ENCODE measurements at regions not wholly inside any gene's neighbourhood (a gene's known extent, or its start where the extent isn't known, plus 50 kb on each side); places are given as distances from the start of the nearest gene placed in this dataset.

DNA sequence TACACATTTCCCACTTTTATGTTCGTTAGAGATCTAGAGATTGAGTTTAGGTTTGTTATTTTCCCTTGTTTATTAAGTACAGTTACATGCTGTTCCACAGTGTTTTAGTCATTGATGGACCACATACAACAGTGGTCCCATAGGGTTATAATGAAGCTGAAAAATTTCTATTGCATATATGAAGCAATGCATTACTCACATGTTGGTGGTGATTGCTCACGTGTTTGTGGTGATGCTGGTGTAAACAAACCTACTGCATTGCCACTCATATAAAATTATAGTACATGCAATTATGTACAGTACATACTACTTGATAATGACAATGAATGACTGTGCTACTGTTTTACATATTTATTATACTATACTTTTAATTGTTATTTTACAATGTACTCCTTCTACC, 51.0 kb upstream of the NXPH2 start:
- TF ChIP-seq, protein P1, sequence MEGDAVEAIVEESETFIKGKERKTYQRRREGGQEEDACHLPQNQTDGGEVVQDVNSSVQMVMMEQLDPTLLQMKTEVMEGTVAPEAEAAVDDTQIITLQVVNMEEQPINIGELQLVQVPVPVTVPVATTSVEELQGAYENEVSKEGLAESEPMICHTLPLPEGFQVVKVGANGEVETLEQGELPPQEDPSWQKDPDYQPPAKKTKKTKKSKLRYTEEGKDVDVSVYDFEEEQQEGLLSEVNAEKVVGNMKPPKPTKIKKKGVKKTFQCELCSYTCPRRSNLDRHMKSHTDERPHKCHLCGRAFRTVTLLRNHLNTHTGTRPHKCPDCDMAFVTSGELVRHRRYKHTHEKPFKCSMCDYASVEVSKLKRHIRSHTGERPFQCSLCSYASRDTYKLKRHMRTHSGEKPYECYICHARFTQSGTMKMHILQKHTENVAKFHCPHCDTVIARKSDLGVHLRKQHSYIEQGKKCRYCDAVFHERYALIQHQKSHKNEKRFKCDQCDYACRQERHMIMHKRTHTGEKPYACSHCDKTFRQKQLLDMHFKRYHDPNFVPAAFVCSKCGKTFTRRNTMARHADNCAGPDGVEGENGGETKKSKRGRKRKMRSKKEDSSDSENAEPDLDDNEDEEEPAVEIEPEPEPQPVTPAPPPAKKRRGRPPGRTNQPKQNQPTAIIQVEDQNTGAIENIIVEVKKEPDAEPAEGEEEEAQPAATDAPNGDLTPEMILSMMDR (IDR thresholded peaks at IDR 0.05; ENCODE audit: poor library complexity, severe bottlenecking) = no peak
- TF ChIP-seq EZH2 (IDR thresholded peaks at IDR 0.05; ENCODE audit: borderline replicate concordance, insufficient read depth, low read length, poor library complexity, severe bottlenecking) = no peak
- TF ChIP-seq, protein P2, sequence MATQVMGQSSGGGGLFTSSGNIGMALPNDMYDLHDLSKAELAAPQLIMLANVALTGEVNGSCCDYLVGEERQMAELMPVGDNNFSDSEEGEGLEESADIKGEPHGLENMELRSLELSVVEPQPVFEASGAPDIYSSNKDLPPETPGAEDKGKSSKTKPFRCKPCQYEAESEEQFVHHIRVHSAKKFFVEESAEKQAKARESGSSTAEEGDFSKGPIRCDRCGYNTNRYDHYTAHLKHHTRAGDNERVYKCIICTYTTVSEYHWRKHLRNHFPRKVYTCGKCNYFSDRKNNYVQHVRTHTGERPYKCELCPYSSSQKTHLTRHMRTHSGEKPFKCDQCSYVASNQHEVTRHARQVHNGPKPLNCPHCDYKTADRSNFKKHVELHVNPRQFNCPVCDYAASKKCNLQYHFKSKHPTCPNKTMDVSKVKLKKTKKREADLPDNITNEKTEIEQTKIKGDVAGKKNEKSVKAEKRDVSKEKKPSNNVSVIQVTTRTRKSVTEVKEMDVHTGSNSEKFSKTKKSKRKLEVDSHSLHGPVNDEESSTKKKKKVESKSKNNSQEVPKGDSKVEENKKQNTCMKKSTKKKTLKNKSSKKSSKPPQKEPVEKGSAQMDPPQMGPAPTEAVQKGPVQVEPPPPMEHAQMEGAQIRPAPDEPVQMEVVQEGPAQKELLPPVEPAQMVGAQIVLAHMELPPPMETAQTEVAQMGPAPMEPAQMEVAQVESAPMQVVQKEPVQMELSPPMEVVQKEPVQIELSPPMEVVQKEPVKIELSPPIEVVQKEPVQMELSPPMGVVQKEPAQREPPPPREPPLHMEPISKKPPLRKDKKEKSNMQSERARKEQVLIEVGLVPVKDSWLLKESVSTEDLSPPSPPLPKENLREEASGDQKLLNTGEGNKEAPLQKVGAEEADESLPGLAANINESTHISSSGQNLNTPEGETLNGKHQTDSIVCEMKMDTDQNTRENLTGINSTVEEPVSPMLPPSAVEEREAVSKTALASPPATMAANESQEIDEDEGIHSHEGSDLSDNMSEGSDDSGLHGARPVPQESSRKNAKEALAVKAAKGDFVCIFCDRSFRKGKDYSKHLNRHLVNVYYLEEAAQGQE (IDR thresholded peaks at IDR 0.05; ENCODE audit: borderline replicate concordance) = no peak
- TF ChIP-seq RAD21 (conservative IDR thresholded peaks at IDR 0.05) = no peak
- no peak for TF ChIP-seq TAF1 (IDR thresholded peaks at IDR 0.05; ENCODE audit: low read depth)
- no peak for TF ChIP-seq EP300 (conservative IDR thresholded peaks at IDR 0.05; ENCODE audit: poor library complexity, severe bottlenecking)
- TF ChIP-seq MXI1 (conservative IDR thresholded peaks at IDR 0.05; ENCODE audit: poor library complexity, severe bottlenecking) = no peak
